ENCODE measurements at regions not wholly inside any gene's neighbourhood (a gene's known extent, or its start where the extent isn't known, plus 50 kb on each side); places are given as distances from the start of the nearest gene placed in this dataset.

- no peak for TF ChIP-seq CTCF (IDR thresholded peaks at IDR 0.05)
- no peak for TF ChIP-seq EP300 (IDR thresholded peaks at IDR 0.05)
- no peak for TF ChIP-seq POLR2A (IDR thresholded peaks at IDR 0.05)
These were observed 227.0 kb upstream of the ECI2 start for GRCh38 chr6:4362326-4362725.
